IMR-90 (cell line): ENCODE measurements at regions not wholly inside any gene's neighbourhood (a gene's known extent, or its start where the extent isn't known, plus 50 kb on each side); places are given as distances from the start of the nearest gene placed in this dataset.

ENCODE experiments used
- ATAC-seq: fragments of 200-7000 bp; cut with Tn5 transposase; 2 replicates; pipeline ENCODE4 v1.9.1; 2020; ENCODE audit warnings: low read depth, mild to moderate bottlenecking, moderate library complexity
- BruUV-seq: library from RNA; stranded (reverse); fragments of 400-500 nt; replicated peaks from 2 replicates; lab custom pipeline; 2021; lab: Mats Ljungman, UMichigan
- CTCF ChIA-PET: fragments of 300-600 bp; formaldehyde crosslinking; extraction: SDS; loops from one replicate; lab custom pipeline; 2021; ENCODE audit warnings: antibody characterized with exemption; lab: Yijun Ruan, JAX
- POLR2A ChIA-PET: fragments of 300-600 bp; sonication (Branson Sonifier 250); formaldehyde crosslinking; loops from one replicate; lab custom pipeline; 2022; ENCODE audit warnings: antibody characterized with exemption; ENCODE audit not compliant: unreplicated experiment; lab: Charles Lee
- DNase-seq: peaks from one replicate; pipeline ENCODE4 v3.0.0; 2013
- H2AFZ ChIP-seq: replicated peaks from 2 replicates; pipeline ENCODE3; 2013; ENCODE audit warnings: low read length, mild to moderate bottlenecking; ENCODE audit not compliant: poor library complexity
- H2AK5ac ChIP-seq: 2 replicates; pipeline ENCODE4 v1.6.1; 2013; ENCODE audit warnings: low read depth, low read length, inconsistent platforms
- H2AK9ac ChIP-seq: replicated peaks from 2 replicates; pipeline ENCODE3; 2013; ENCODE audit warnings: mild to moderate bottlenecking, low read depth, low read length, moderate library complexity; ENCODE audit not compliant: poor library complexity
- H2BK120ac ChIP-seq: 2 replicates; pipeline ENCODE4 v1.6.1; 2013; ENCODE audit warnings: low read depth, low read length, inconsistent platforms
- H2BK15ac ChIP-seq: 3 replicates; pipeline ENCODE4 v1.6.1; 2013; ENCODE audit warnings: low read depth, low read length, inconsistent platforms
- H2BK20ac ChIP-seq: 2 replicates; pipeline ENCODE4 v1.6.1; 2013; ENCODE audit warnings: low read depth, mild to moderate bottlenecking, inconsistent platforms, low read length, moderate library complexity
- H2BK5ac ChIP-seq: 2 replicates; pipeline ENCODE4 v1.6.1; 2013; ENCODE audit warnings: mild to moderate bottlenecking, low read depth, low read length, inconsistent platforms; ENCODE audit not compliant: poor library complexity, severe bottlenecking
- H3K14ac ChIP-seq: replicated peaks from 2 replicates; pipeline ENCODE4 v1.6.1; 2013; ENCODE audit warnings: low read depth, low read length, inconsistent platforms
- H3K18ac ChIP-seq: 2 replicates; pipeline ENCODE4 v1.6.1; 2013; ENCODE audit warnings: low read depth, low read length, control low read depth
- H3K23ac ChIP-seq: 2 replicates; pipeline ENCODE4 v1.6.1; 2013; ENCODE audit warnings: low read depth, low read length, inconsistent platforms
- H3K27ac ChIP-seq: 2 replicates; pipeline ENCODE4 v1.5.1; 2013; ENCODE audit warnings: mild to moderate bottlenecking, control low read depth, low read length; ENCODE audit not compliant: insufficient read depth
- H3K27me3 ChIP-seq: 2 replicates; pipeline ENCODE4 v1.6.1; 2013; ENCODE audit warnings: low read length; ENCODE audit not compliant: control insufficient read depth, insufficient read depth
- H3K36me3 ChIP-seq: 2 replicates; pipeline ENCODE4 v1.6.1; 2013; ENCODE audit warnings: low read length, mixed read lengths; ENCODE audit not compliant: control insufficient read depth, insufficient read depth
- H3K4ac ChIP-seq: 2 replicates; pipeline ENCODE4 v1.6.1; 2013; ENCODE audit warnings: low read depth, low read length, inconsistent platforms
- H3K4me1 ChIP-seq: 2 replicates; pipeline ENCODE4 v1.6.1; 2013; ENCODE audit warnings: low read length, mixed read lengths; ENCODE audit not compliant: control insufficient read depth, insufficient read depth
- H3K4me2 ChIP-seq: 2 replicates; pipeline ENCODE4 v1.6.1; 2013; ENCODE audit warnings: low read depth, mild to moderate bottlenecking, control low read depth, low read length, moderate library complexity
- H3K4me3 ChIP-seq: 2 replicates; pipeline ENCODE4 v1.5.1; 2013; ENCODE audit warnings: low read depth, mild to moderate bottlenecking, control low read depth, low read length, moderate library complexity; ENCODE audit not compliant: insufficient read depth
- H3K56ac ChIP-seq: 2 replicates; pipeline ENCODE4 v1.6.1; 2013; ENCODE audit warnings: low read length, inconsistent platforms; ENCODE audit not compliant: insufficient read depth; ENCODE audit errors: extremely low read depth
- H3K79me1 ChIP-seq, 2 experiments: 2 replicates each; pipeline ENCODE4 v1.6.1; 2013; ENCODE audit warnings: low read length in 2 of 2, inconsistent platforms in 1 of 2, low read depth in 1 of 2
- H3K9ac ChIP-seq: 2 replicates; pipeline ENCODE4 v1.6.1; 2013; ENCODE audit warnings: low read depth, low read length, control low read depth
- H3K9me1 ChIP-seq: 2 replicates; pipeline ENCODE4 v1.6.1; 2013; ENCODE audit warnings: low read length, inconsistent platforms; ENCODE audit not compliant: insufficient read depth
- H3K9me3 ChIP-seq: 2 replicates; pipeline ENCODE4 v1.6.1; 2013; ENCODE audit warnings: low read length; ENCODE audit not compliant: control insufficient read depth, insufficient read depth
- H4K20me1 ChIP-seq: 2 replicates; pipeline ENCODE4 v1.6.1; 2013; ENCODE audit warnings: low read length, inconsistent platforms; ENCODE audit not compliant: insufficient read depth
- H4K5ac ChIP-seq: 2 replicates; pipeline ENCODE4 v1.6.1; 2013; ENCODE audit warnings: mild to moderate bottlenecking, low read depth, low read length, control low read depth
- H4K8ac ChIP-seq, 2 experiments: 2 replicates each; pipeline ENCODE4 v1.6.1; 2013; ENCODE audit warnings: low read depth in 2 of 2, low read length in 2 of 2, control low read depth in 1 of 2, inconsistent platforms in 1 of 2
- H4K91ac ChIP-seq: 2 replicates; pipeline ENCODE4 v1.6.1; 2013; ENCODE audit warnings: low read depth, low read length, inconsistent platforms; ENCODE audit not compliant: insufficient read depth
- BHLHE40 ChIP-seq: fragments of 150-350 bp; IDR thresholded peaks from 2 replicates; pipeline ENCODE4 v1.6.1; 2016; ENCODE audit warnings: mild to moderate bottlenecking, low read depth, low read length
- CEBPB ChIP-seq: IDR thresholded peaks from 2 replicates; pipeline ENCODE4 v1.6.1; 2012; ENCODE audit warnings: low read depth, low read length, improper control_type of control experiment
- CHD1 ChIP-seq: IDR thresholded peaks from 2 replicates; pipeline ENCODE4 v1.6.1; 2012; ENCODE audit warnings: low read depth, low read length, improper control_type of control experiment
- FOS ChIP-seq: fragments of 150-350 bp; IDR thresholded peaks from 2 replicates; pipeline ENCODE4 v1.6.1; 2016; ENCODE audit warnings: low read depth, low read length
- MAFK ChIP-seq: IDR thresholded peaks from 2 replicates; pipeline ENCODE4 v1.6.1; 2012; ENCODE audit warnings: low read depth, low read length, improper control_type of control experiment
- MXI1 ChIP-seq: IDR thresholded peaks from 2 replicates; pipeline ENCODE4 v1.6.1; 2012; ENCODE audit warnings: low read depth, mild to moderate bottlenecking, low read length, moderate library complexity, borderline replicate concordance
- RCOR1 ChIP-seq: IDR thresholded peaks from 2 replicates; pipeline ENCODE4 v1.6.1; 2012; ENCODE audit warnings: mild to moderate bottlenecking, low read length, improper control_type of control experiment; ENCODE audit not compliant: insufficient replicate concordance
- RFX5 ChIP-seq: IDR thresholded peaks from 2 replicates; pipeline ENCODE4 v1.8.0; 2012; ENCODE audit warnings: low read depth, mild to moderate bottlenecking, low read length, moderate library complexity
- WGBS, 2 experiments: methylation state at CpG; one replicate each; pipeline versions ENCODE4 v1.1.5 to v1.1.7; 2013; ENCODE audit warnings: missing lambda C conversion rate in 2 of 2; ENCODE audit not compliant: insufficient read length in 1 of 2; ENCODE audit errors: extremely low coverage in 2 of 2; 5-methylcytosine and 5-hydroxymethylcytosine counted together
- dilution Hi-C: fragments of 300-500 bp; cut with HindIII; formaldehyde crosslinking; loops from one replicate; pipeline ENCODE4 v1.14.3; 2018; ENCODE audit warnings: low sequenced_read_pairs; ENCODE audit not compliant: unreplicated experiment
- in situ Hi-C: fragments of 300-500 bp; cut with MboI; formaldehyde crosslinking; loops from 3 replicates; pipeline ENCODE4 v1.14.3; 2019; ENCODE audit warnings: low sequenced_read_pairs, inconsistent platforms, mixed read lengths
- intact Hi-C: fragments of 100-400 bp; cut with micrococcal nuclease; formaldehyde crosslinking; loops from 2 replicates; pipeline ENCODE4 v1.10.0; 2022
- TF ChIP-seq, protein P1 (sequence below): fragments of 150-350 bp; IDR thresholded peaks from 2 replicates; pipeline ENCODE4 v1.6.1; 2017; ENCODE audit warnings: mild to moderate bottlenecking, antibody characterized with exemption, low read length, low read depth

DNA sequence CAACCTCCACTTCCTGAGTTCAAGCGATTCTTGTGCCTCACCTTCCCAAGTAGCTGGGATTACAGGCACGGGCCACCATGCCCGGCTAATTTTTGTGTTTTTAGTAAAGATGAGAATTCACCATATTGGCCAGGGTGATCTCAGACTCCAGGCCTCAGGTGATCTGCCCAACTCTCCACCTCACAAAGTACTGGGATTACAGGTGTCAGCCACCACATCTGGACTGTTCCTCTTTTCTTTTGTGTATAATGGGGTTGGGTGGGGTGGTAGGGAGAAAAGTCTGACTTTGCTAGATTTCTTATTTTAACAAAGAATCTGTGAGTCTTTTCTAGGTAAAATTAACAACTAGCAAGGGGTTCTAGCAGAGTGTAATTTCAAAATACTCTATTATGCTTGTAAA lies 92.7 kb upstream of the AMN1 start:
- no peak overlapping the region for H3K18ac ChIP-seq
- no peak overlapping the region for H4K8ac ChIP-seq
- no peak overlapping the region for H3K9ac ChIP-seq
- H4K20me1 ChIP-seq: no peaks in the 10 kb centered on the region
- ATAC-seq (no peak), DNase-seq (no peak)
- no peak overlapping the region for H3K23ac ChIP-seq
- TF ChIP-seq MAFK (no peak), CEBPB (no peak), MXI1 (no peak), CHD1 (no peak), BHLHE40 (no peak), RCOR1 (no peak), RFX5 (no peak), FOS (no peak)
- TF ChIP-seq, protein P1, sequence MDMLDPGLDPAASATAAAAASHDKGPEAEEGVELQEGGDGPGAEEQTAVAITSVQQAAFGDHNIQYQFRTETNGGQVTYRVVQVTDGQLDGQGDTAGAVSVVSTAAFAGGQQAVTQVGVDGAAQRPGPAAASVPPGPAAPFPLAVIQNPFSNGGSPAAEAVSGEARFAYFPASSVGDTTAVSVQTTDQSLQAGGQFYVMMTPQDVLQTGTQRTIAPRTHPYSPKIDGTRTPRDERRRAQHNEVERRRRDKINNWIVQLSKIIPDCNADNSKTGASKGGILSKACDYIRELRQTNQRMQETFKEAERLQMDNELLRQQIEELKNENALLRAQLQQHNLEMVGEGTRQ: no peak
- H3K56ac ChIP-seq: no peak overlapping the region
- ChIA-PET POLR2A (no interaction called here), CTCF (interaction anchor here (1.4 kb wide), 1 partner anchor 9 kb away, joined by 5 read pairs; no protein-coding TSS in a partner anchor)
- H3K79me1 ChIP-seq: no peaks in the 10 kb centered on the region
- H3K4me3 ChIP-seq: no peak overlapping the region
- no peak overlapping the region for H2BK20ac ChIP-seq
- WGBS, 2 experiments: no CpG with 5 or more reads among the region's 3 CpGs
- no peak overlapping the region for H2BK15ac ChIP-seq
- no peak overlapping the region for H2BK120ac ChIP-seq
- H3K27ac ChIP-seq: no peak overlapping the region
- BruUV-seq: no TSS peak
- H3K14ac ChIP-seq: no peak overlapping the region
- intact Hi-C loops: no loop called here
- H3K4me2 ChIP-seq: no peak overlapping the region
- in situ Hi-C loops: no loop called here
- no peak overlapping the region for H4K91ac ChIP-seq
- dilution Hi-C loops: no loop called here
- H3K9me1 ChIP-seq: no peaks in the 10 kb centered on the region
- no peak overlapping the region for H4K5ac ChIP-seq
- no peak overlapping the region for H2AK5ac ChIP-seq
- H2AK9ac ChIP-seq: no peak overlapping the region
- no peak overlapping the region for H2BK5ac ChIP-seq
- H3K27me3 ChIP-seq: no peaks in the 10 kb centered on the region
- H3K4me1 ChIP-seq: no peaks in the 10 kb centered on the region
- H2AFZ ChIP-seq: no peak overlapping the region
- H3K4ac ChIP-seq: no peak overlapping the region
- H3K36me3 ChIP-seq: no peaks in the 10 kb centered on the region
- H3K9me3 ChIP-seq: 0 out of 2 replicates have a peak, but pooled peaks cover 2% of the 10 kb centered on the region
